GM19239 (cell line): ENCODE measurements at regions not wholly inside any gene's neighbourhood (a gene's known extent, or its start where the extent isn't known, plus 50 kb on each side); places are given as distances from the start of the nearest gene placed in this dataset.

ENCODE experiments used
- DNase-seq: peaks from one replicate; pipeline ENCODE4 v3.0.0; 2011; ENCODE audit warnings: low spot score; ENCODE audit not compliant: insufficient read length
- FAIRE-seq: peaks from 2 replicates; lab custom pipeline; 2011; peaks lifted over from hg19 to GRCh38; lab: Jason Lieb, UNC

DNA sequence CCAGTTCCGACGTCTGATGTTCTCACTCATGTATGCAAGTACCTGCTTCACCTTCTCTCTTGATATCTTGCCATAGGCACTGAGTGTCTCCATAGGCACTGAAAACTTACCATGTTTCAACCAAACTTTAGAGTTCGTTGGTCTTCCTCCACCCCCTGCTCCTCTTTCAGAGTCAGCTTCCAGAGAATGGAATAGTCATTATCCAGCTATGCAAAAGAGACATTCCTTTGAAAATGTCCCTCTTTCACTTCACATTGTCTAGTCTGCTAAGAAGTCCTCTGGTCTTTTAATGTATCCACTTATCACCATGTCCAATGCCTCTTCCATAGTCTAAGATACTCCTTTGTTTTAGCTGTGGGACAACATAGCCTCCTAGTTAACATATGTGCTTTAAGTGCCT is 566.0 kb upstream of the TENM3 start:
- no peak for FAIRE-seq
- no peak for DNase-seq

DNA sequence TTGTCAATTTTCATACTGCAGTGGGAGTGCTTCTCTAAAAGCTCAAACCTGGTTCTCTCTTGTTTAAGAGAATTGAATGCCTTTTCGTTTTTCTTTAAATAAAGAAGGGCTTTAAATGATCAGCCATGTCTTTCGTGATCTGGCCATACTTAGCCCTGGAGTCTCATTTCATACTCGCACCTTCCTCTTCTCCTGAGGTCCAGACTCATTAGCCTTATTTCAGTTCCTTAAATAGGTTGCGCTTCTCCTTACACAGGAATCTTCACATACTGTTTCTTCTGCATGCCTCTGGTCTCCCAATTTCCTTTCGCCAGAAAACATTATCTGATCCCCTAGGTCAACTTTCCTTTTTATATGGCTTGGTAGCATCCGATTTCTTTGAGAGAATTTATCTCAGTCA is 565.6 kb upstream of the TENM3 start:
- FAIRE-seq: no peak
- DNase-seq: no peak

DNA sequence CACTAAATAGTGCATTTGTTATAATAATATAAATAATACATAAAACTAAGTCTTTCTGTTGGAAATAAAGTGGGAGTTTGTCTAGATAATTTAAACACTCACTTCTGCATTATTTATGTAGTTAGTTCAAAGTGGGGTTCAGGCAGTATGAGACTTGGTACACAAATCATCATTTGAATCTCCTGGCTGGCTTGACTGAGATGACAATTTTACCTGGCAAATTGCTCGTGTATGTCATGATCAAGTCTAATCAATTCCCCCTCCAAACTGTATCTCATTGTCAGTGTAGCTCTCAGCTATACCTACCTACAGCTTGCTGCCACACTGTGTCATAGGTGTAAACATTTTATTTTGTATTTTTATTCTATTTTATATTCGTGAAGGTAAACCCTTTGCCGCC is 563.4 kb upstream of the TENM3 start:
- no peak for FAIRE-seq

DNA sequence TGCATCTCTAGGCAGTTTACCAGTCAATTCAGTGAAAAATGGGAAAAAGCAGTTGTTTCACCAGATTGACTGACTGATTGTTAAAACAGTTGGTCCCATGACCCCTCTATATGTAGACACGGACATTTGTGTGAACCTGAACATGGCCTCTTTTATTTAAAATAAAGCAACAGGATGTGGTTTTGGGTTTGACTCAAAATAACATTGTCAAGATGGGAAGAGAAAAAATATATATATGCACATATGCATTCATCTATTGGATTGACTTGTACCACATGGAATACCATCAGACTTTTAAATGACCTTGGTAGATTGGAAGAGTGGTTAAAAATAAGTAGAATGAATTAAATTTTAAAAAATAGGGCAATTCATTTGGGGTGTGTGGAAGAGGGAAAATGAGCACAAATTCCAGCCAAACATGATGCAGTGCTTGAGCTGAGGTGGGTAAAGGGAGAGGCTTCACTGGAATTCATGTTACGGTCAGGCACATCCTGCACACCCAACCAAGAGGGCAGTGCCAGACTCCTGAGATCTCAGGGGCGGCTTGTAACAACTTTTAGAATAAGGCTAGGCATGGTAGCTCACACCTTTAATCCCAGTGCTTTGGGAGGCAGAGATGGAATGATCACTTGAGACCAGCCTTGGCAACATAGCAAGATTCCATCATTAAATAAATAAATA is 560.7 kb upstream of the TENM3 start:
- no peak for FAIRE-seq
- no peak for DNase-seq

More for the DNA sequence above, 563.4 kb upstream of the TENM3 start:
- no peak for DNase-seq

DNA sequence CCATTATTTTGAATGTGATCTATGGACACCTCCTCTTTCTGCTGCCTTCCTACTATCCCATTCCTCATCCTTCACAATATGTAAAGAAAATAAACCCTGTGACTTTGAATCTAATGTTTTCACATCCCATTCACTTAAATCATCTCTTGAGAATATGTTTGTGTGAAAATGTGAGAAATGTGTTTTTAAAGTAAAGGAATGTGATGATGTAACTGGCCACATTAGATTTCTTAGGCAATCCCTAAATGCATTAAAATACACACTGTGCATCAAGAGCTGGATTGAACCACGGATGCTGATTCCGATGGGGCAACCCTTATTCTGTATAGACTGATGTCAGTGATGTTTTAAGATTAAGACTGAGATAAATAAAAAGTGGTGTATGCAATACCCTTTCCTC is 558.9 kb upstream of the TENM3 start:
- FAIRE-seq (no peak), DNase-seq (no peak)

DNA sequence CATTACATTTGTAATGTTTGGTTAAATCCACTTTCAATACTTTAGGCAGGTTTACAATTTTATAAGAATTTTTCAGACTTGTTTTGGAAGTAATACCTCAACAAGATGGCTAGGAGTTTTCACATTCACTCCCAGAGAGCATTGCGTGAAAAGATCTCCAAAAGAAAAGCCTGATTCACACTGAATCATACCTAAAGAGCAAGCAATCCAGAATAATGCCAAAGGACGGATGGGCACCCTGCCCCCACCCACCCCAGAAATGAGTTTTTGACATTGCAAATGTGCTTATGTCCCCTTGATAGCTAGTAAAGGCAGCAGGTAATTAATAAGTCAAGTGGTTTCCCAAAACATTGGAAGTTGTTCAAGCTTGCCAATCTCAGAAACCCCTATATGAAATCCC is 557.7 kb upstream of the TENM3 start:
- DNase-seq: no peak

DNA sequence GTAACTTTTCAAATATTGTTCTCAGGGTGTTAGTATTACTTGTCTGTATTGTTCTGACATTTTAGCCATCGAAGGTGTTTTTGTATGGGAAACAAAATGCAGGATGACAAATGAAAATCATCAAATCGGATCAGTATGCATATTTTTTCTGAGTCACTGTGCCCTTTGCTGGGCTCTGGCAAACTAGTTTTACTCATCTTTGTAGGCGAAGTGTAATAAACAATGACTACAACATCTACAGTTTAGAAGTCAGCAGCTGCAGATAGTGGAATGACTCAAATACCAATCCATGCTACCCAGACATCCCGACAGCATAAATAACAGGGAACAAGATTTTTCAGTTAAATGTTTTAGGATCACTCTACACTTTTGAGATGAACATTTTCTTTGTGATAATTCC is 557.3 kb upstream of the TENM3 start:
- FAIRE-seq (no peak), DNase-seq (no peak)

More for the DNA sequence above, 557.7 kb upstream of the TENM3 start:
- no peak for FAIRE-seq

DNA sequence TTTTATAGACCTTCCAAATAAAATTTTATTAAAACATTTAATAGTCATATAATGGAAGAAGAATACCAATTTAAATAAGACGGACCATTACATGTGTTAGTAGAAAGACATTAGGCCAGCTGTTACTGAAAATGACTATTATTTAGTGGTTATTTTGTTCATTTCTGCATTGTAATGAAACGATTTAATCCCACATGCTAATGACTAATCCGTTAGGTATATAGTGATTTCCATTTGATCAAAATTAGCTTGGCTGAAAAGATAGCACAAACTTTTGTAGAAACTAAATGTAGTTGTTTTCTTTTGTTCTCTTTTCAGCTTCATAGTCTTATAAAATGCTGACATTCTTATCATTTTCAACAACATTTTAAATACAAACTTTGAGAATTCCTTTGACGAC is 556.1 kb upstream of the TENM3 start:
- FAIRE-seq: no peak
- no peak for DNase-seq

DNA sequence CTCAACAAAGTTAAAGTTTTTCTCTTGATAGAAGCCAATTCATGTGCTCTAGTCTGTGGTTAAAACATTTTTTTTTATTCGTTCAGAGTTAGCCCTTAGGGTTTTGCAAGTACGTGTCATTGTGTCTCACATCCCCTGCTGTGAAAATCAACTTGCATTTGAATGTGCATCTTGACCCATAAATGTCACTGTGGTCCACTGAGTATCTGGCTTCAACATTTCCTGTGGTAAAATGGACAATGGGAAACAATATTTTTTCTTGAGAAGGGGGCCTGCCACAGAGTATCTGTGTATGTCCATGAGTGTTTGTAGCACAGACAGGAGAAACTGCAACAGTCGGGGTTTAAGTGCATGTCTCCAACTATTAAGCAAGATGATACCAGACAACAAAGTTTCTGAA is 554.8 kb upstream of the TENM3 start:
- no peak for DNase-seq
- no peak for FAIRE-seq

DNA sequence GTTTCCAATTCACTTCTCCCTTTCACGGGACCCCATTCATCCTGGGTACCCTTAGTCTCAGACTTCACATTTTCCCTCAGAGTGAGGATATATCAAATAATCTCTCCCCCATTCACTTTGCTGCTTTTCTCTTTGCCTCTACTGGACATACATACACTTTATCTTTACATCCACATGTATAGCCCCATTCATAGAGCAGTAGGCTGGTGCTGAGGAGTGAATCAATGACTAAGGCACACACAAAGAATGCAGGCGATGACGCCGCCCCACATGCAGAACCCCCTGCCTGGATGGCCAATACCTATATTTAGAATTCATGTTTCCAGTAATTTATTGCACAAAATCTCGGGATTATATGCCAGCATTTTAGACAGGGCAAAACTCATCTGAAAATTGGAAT is 554.3 kb upstream of the TENM3 start:
- no peak for DNase-seq
- no peak for FAIRE-seq

DNA sequence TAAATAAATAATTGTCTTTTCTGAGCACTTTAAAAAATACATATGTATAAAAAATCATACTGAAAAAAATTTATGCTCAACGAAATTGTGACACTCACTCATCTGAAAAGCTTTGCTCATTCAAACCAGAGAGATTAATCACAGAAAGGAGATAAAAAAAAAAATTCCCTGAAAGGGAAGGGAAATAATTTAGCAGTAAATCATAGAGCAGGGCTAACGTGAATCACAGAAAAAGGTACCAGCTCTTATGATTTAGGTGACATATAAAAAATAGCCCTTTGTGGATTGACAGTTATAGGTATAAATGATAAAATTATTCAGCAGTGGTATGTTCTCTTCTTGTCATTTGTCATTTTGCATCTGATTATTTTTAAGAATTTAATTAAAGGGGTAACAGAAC is 552.7 kb upstream of the TENM3 start:
- FAIRE-seq (no peak), DNase-seq (no peak)

DNA sequence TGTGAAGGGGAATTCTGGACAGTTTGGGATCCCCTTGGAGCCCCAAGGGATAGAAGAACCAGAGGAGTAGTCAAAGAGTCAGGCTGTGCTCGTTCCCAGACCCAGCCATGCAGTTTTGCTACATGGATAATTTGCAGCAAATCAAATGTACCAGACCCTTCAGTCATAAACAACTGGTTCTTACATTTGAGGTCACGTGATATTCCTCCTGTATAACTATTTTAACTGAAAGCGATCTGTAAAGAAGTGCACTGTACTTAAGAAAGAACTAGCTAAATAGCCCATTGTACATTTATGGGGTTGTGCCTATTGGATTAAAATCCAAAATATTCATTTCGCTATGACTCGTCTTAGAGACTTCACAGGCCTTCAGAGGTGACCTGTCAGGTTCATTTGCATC is 550.2 kb upstream of the TENM3 start:
- DNase-seq (no peak), FAIRE-seq (no peak)

DNA sequence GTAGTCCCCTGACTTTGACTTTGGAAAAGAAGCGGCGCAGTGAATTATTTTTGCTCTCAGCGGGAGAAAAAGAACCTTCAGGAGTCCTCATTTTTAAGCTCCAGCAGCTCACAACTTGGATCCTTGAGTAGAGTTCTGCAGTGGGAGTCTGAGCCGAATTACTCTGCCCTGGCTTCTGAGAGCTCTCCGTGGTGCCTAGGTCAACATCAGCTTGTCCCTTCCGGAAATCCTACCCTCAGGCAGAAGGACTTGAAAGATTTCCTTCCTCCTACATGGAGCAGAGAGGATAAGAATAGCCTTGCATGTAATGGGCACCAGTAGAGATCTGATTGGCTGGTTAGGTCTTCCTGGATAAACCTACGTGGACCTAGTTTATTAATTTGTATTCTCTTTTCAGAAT is 549.7 kb upstream of the TENM3 start:
- no peak for DNase-seq
- FAIRE-seq: no peak

DNA sequence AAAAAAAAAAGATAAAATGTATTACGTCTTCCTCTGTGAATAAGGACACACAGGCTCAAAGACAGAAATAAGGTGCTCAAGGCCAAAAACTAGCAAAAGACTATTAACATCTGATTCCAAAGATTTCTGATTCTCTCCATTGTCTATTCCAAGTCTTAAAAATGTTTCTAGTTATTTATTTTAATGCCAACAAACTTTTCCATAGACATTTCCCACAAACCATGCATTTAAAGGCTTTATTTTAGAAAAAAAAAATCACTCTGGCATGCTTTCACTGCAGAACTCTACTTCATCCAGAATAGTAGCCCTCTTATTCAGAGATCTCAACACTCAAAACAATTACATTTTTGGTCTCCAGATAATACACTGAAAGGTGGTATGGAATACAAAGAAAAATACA is 545.0 kb upstream of the TENM3 start:
- no peak for FAIRE-seq
- DNase-seq: no peak

DNA sequence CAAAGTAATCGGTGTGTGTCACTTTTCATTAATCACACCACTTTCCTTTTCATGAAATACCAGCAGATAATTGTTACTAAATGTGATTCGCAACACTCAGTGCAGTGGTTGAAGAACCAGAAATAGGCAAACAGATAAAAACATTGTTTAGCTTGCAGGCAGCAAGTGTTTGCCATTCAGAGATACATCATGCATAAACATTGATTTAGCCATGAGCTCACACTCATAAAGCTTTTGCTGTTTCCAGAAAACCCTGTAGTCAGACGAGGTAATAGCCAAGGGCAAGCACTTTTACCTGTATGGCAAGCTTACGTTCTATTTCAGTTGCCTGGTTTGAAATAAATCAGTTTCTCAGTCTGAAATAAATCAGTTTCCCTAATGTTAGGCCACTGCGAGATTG is 542.0 kb upstream of the TENM3 start:
- FAIRE-seq: no peak
- no peak for DNase-seq

DNA sequence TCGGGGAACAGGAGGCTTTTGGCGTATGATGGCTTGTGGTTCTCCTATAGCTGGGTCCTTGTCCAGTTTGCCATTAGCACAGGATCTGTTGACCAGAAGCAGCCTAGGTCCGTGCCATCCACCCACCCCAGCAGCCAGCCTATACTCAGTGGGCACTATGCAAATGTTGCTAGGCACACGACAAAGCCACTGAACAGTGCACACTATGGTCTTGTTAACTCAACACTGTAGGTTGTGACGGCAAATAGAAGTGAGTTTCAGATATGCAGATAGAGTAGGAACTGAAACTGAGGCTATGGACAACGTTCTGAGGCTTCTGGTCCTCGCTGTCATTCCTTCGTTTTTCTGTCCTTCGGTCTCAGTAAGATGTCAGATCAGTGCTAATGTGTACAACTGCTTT is 541.3 kb upstream of the TENM3 start:
- FAIRE-seq: no peak

DNA sequence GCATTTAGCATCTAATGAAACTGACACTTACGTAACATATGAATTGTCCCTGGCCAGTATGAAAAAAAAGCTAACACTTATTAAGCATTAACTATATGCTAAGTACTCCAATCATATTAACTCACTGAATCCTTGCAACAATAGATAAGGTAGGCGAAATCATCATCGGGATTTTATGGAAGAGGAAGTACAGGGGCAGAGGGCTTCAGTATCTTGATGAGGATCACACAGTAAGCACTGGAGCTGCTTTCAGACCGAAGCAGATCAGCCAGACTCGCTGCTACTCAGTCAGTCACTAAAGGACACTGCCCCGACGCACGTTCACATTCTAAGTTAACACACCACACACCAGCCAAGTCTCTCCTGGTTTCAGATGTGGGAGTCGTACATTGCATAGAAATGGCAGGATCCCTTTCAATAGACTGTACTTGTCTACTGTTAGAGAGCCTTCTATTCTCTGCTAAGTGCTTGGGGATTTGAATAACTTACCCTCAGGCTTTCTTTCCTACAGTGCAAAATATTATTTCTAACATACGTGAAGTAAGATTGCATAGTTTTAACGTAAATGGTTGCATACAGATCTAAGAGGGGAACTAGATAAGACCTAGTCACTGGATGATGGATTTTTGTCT is 540.2 kb upstream of the TENM3 start:
- no peak for DNase-seq
- FAIRE-seq: no peak

More for the DNA sequence above, 541.3 kb upstream of the TENM3 start:
- no peak for DNase-seq

DNA sequence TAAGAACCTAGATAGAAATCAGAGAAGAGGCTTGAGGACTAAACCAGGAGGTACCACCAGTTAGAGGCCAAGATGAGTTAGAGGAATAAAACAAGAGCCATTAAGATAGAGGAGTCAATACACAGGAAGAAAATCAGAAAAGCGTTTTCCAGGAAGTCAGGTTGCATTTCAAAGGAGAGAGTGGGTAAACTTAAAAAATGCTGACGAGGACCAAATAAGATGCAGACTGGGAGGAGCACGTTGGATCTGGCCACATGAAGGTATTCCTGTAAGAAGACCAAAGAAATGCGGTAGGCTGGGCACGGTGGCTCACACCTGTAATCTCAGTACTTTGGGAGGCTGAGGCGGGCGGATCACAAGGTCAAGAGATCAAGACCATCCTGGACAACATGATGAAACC is 533.1 kb upstream of the TENM3 start:
- FAIRE-seq (no peak), DNase-seq (no peak)

DNA sequence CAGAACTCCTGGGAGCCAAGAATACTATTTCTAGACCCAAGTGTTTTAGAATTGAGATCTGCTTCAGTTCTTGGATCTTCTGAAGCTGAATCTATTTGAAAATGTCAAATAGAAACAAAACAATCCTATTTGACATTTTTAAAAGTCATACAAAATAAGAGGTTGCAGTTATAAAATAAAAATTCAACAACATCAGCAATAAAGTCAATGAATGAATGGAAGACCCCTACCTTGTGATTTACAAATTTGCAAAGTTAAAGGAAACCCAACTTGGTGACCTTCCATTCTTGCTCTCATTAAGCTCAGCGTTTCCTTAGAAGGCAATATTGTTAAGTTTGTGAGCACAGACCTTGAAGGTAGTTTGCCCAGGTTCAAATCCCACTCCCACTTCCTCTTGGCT is 531.8 kb upstream of the TENM3 start:
- DNase-seq (no peak), FAIRE-seq (no peak)

DNA sequence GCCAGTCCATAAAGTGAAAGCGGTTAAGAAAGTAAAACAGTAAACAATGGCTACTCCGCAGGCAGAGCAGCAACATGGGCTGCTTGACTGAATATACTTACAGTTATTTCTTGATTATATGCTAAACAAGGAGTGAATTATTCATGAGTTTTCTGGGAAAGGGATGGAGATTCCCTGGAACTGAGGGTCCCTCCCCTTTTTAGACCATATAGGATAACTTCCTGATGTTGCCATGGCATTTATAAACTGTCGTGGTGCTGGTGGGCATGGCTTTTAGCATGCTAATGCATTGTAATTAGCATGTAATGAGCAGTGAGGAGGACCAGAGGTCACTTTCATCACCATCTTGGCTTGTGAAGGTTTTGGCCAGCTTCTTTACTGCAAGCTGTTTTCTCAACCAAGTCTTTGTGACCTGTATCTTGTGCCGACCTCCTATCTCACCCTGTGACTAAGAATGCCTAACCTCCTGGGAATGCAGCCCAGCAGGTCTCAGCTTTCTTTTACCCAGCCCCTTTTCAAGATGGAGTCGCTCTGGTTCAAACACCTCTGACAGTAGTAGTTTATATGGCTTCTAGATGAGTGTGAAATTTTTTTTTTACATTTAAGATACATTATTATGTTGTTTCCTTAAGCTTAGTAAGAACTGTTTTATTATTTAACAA is 514.8 kb upstream of the TENM3 start:
- DNase-seq (no peak), FAIRE-seq (no peak)

DNA sequence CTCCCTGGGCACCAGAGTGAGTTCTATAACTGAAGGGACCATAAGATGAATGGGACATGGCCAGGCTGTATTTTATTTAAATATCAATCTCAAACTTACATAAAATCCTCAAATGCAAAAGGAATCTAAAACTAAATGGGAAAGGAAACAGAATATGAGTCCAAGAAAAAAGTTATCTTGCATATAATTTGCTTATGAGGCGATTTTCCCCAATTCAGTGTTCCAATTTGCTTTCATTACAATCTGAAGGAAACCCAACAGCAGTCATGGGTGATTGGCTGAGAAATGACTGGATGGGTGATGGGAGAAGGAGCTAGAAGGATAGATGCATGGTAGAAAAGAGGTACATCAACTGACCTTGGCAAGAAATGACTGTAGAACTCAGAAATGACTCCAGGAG is 511.3 kb upstream of the TENM3 start:
- no peak for DNase-seq
- FAIRE-seq: no peak

DNA sequence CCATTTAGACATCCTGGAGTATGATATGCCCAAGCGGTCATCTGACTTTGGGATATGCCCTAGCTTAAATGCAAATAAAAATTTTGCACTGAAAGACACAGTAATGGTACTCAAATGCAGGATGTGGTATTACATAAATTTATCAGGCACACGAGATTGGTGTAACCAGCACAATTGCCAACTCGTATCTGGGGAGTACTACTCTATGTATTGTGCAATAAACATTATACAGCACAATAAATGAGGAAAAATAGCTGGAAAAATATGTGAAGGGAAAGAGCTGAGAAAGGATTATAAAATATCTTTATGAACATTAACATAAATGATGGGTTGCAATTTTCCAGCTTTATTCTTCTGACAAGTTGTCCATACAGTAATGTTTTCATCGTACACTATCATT is 505.5 kb upstream of the TENM3 start:
- DNase-seq: no peak
- FAIRE-seq: no peak
